OCI-LY3 (cell line): ENCODE measurements at regions not wholly inside any gene's neighbourhood (a gene's known extent, or its start where the extent isn't known, plus 50 kb on each side); places are given as distances from the start of the nearest gene placed in this dataset.
"Not testable (repeated sequence)": the region's sequence is repeated elsewhere in the genome, so short reads cannot be mapped to it uniquely, and the experiment has no call there.

Source experiments
- H2AFZ ChIP-seq: fragments of 200-600, 300-600 bp; shearing (Covaris generic); 2 replicates; pipeline ENCODE4 v1.6.0; 2014; ENCODE audit warnings: antibody characterized with exemption, low read depth, low read length
- H3K27ac ChIP-seq: fragments of 200-600, 300-600 bp; sonication (generic); 2 replicates; pipeline ENCODE4 v1.5.1; 2014; ENCODE audit warnings: mild to moderate bottlenecking, low read length, moderate library complexity, mixed read lengths
- H3K27me3 ChIP-seq: fragments of 200-600, 300-600 bp; sonication (generic); 2 replicates; pipeline ENCODE4 v1.6.1; 2014; ENCODE audit warnings: low read depth, low read length, mixed read lengths
- H3K36me3 ChIP-seq: fragments of 200-600, 300-600 bp; sonication (generic); replicated peaks from 2 replicates; pipeline ENCODE3; 2014; ENCODE audit warnings: low read depth, low read length, mixed read lengths
- H3K4me1 ChIP-seq: fragments of 300-600, 200-600 bp; sonication (generic); 2 replicates; pipeline ENCODE4 v1.6.1; 2014; ENCODE audit warnings: low read length, mixed read lengths
- H3K4me2 ChIP-seq: fragments of 200-600, 300-600 bp; sonication (generic); 2 replicates; pipeline ENCODE4 v1.6.1; 2014; ENCODE audit warnings: low read length, mixed read lengths
- H3K4me3 ChIP-seq: fragments of 300-600, 200-600 bp; sonication (generic); 2 replicates; pipeline ENCODE4 v1.5.1; 2014; ENCODE audit warnings: antibody characterized with exemption, mild to moderate bottlenecking, low read length, moderate library complexity
- H3K79me2 ChIP-seq: fragments of 300-600, 200-600 bp; shearing (Covaris generic); 2 replicates; pipeline ENCODE4 v1.6.1; 2014; ENCODE audit warnings: mild to moderate bottlenecking, low read length, mixed read lengths
- H3K9ac ChIP-seq: fragments of 300-600, 200-600 bp; shearing (Covaris generic); 2 replicates; pipeline ENCODE4 v1.6.0; 2014; ENCODE audit warnings: mild to moderate bottlenecking, low read length, moderate library complexity
- H3K9me3 ChIP-seq: fragments of 200-600, 300-600 bp; shearing (Covaris generic); 2 replicates; pipeline ENCODE4 v1.6.1; 2014; ENCODE audit warnings: low read length, mixed read lengths; ENCODE audit not compliant: insufficient read depth
- H4K20me1 ChIP-seq: fragments of 200-600, 300-600 bp; sonication (generic); 2 replicates; pipeline ENCODE4 v1.6.1; 2016; ENCODE audit warnings: low read length, mixed read lengths; ENCODE audit not compliant: insufficient read depth
- EZH2phosphoT487 ChIP-seq: fragments of 200-600 bp; shearing (Covaris generic); IDR thresholded peaks from 2 replicates; pipeline ENCODE4 v1.6.1; 2018; ENCODE audit warnings: antibody characterized with exemption, mixed run types, low read depth
- TF ChIP-seq, protein P1 (sequence below): fragments of 200-600, 300-600 bp; sonication (generic); IDR thresholded peaks from 2 replicates; pipeline ENCODE4 v1.5.1; 2014; ENCODE audit warnings: antibody characterized with exemption, low read length, low read depth

DNA sequence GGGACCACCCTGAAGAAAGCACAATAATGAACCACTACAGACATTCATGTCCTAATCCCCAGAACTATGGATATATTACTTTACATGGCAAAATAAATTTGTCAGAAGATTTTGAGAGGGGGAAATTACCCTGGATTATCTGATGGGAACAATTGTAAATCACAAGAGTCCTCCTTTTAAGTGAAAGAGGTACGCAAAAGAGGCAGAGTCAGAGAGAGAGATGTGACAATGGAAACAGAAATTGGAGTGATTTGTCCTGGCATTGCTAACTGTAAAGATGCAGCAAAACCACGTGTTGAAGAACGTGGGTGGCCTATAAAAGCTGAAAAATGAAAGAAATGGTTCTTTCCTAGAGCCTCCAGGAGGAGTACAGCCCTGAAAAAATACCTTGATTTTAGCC lies 1121.4 kb upstream of the ALCAM start:
- Histone ChIP-seq H3K4me2 (no peak overlapping the region), H3K9ac (no peak overlapping the region), H3K4me3 (no peak overlapping the region), H2AFZ (no peak overlapping the region), H3K36me3 (no peaks in the 10 kb centered on the region), H3K27me3 (no peaks in the 10 kb centered on the region), H3K4me1 (no peaks in the 10 kb centered on the region), H3K27ac (no peak overlapping the region), H3K9me3 (no peaks in the 10 kb centered on the region), H3K79me2 (no peaks in the 10 kb centered on the region), H4K20me1 (no peaks in the 10 kb centered on the region)
- no peak for TF ChIP-seq EZH2phosphoT487
- TF ChIP-seq, protein P1, sequence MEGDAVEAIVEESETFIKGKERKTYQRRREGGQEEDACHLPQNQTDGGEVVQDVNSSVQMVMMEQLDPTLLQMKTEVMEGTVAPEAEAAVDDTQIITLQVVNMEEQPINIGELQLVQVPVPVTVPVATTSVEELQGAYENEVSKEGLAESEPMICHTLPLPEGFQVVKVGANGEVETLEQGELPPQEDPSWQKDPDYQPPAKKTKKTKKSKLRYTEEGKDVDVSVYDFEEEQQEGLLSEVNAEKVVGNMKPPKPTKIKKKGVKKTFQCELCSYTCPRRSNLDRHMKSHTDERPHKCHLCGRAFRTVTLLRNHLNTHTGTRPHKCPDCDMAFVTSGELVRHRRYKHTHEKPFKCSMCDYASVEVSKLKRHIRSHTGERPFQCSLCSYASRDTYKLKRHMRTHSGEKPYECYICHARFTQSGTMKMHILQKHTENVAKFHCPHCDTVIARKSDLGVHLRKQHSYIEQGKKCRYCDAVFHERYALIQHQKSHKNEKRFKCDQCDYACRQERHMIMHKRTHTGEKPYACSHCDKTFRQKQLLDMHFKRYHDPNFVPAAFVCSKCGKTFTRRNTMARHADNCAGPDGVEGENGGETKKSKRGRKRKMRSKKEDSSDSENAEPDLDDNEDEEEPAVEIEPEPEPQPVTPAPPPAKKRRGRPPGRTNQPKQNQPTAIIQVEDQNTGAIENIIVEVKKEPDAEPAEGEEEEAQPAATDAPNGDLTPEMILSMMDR, result no peak

- no peak for TF ChIP-seq EZH2phosphoT487
- TF ChIP-seq, protein P1, result no peak
- no peaks in the 10 kb centered on the region for H4K20me1 ChIP-seq
- no peak overlapping the region for H3K4me2 ChIP-seq
- no peaks in the 10 kb centered on the region for H3K9me3 ChIP-seq
- no peaks in the 10 kb centered on the region for H3K4me1 ChIP-seq
- no peaks in the 10 kb centered on the region for H3K79me2 ChIP-seq
- no peaks in the 10 kb centered on the region for H3K27me3 ChIP-seq
- H3K4me3 ChIP-seq, result no peak overlapping the region
- H3K27ac ChIP-seq, result no peak overlapping the region
- H3K9ac ChIP-seq, result no peak overlapping the region
- H3K36me3 ChIP-seq, result no peaks in the 10 kb centered on the region
- H2AFZ ChIP-seq, result no peak overlapping the region
These were observed 1120.7 kb upstream of the ALCAM start for GRCh38 chr3:104245981-104246380.

- Histone ChIP-seq H3K9ac (no peak overlapping the region), H4K20me1 (no peaks in the 10 kb centered on the region), H3K27me3 (no peaks in the 10 kb centered on the region), H3K4me3 (no peak overlapping the region), H3K27ac (no peak overlapping the region), H3K9me3 (no peaks in the 10 kb centered on the region), H3K79me2 (no peaks in the 10 kb centered on the region), H3K36me3 (no peaks in the 10 kb centered on the region), H3K4me1 (no peaks in the 10 kb centered on the region), H2AFZ (no peak overlapping the region), H3K4me2 (no peak overlapping the region)
- TF ChIP-seq, protein P1, result no peak
- TF ChIP-seq EZH2phosphoT487, result no peak
These were observed 1109.2 kb upstream of the ALCAM start for GRCh38 chr3:104257486-104257885.

- H3K79me2 ChIP-seq, result no peaks in the 10 kb centered on the region
- H3K27ac ChIP-seq, result no peak overlapping the region
- no peak overlapping the region for H3K9ac ChIP-seq
- TF ChIP-seq EZH2phosphoT487, result no peak
- TF ChIP-seq, protein P1, result no peak
- H3K27me3 ChIP-seq, result no peaks in the 10 kb centered on the region
- H3K9me3 ChIP-seq, result no peaks in the 10 kb centered on the region
- H3K4me2 ChIP-seq, result no peak overlapping the region
- no peaks in the 10 kb centered on the region for H4K20me1 ChIP-seq
- no peaks in the 10 kb centered on the region for H3K4me1 ChIP-seq
- H3K4me3 ChIP-seq, result no peak overlapping the region
- no peaks in the 10 kb centered on the region for H3K36me3 ChIP-seq
- no peak overlapping the region for H2AFZ ChIP-seq
These were observed 1103.2 kb upstream of the ALCAM start for GRCh38 chr3:104263477-104263876.

DNA sequence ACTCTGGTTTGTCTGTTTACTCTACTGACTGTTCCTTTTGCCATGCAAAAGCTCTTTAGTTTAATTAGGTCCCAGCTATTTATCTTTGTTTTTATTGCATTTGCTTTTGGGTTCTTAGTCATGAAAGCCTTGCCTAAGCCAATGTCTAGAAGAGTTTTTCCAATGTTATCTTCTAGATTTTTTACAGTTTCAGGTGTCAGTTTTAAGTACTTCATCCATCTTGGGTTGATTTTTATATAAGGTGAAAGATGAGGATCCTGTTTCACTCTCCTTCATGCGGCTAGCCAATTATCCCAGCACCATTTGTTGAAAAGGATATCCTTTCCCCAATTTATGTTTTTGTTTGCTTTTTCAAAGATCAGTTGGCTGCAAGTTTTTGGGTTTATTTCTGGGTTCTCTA lies 1100.5 kb upstream of the ALCAM start:
- H3K9ac ChIP-seq, H3K79me2 ChIP-seq: not testable (repeated sequence)

More for the DNA sequence above, 1100.5 kb upstream of the ALCAM start:
- not testable (repeated sequence) for H3K27me3 ChIP-seq, H3K4me2 ChIP-seq, H3K4me3 ChIP-seq, H3K36me3 ChIP-seq, H3K27ac ChIP-seq, H3K4me1 ChIP-seq, H4K20me1 ChIP-seq, H3K9me3 ChIP-seq, H2AFZ ChIP-seq
